H9 (cell line): ENCODE measurements at regions not wholly inside any gene's neighbourhood (a gene's known extent, or its start where the extent isn't known, plus 50 kb on each side); places are given as distances from the start of the nearest gene placed in this dataset.

Experiments
- DNase-seq: peaks from one replicate; pipeline ENCODE4 v3.0.0-alpha.2; 2017
- H2AFZ ChIP-seq: one replicate; pipeline ENCODE4 v1.6.1; 2013; ENCODE audit warnings: mild to moderate bottlenecking, low read length, control low read depth, moderate library complexity
- H2AK5ac ChIP-seq: 2 replicates; pipeline ENCODE4 v1.6.1; 2013; ENCODE audit warnings: low read length, control low read depth, mixed read lengths; ENCODE audit not compliant: insufficient read length
- H2BK120ac ChIP-seq: one replicate; pipeline ENCODE4 v1.6.1; 2013; ENCODE audit warnings: low read depth, mild to moderate bottlenecking, low read length, control low read depth, inconsistent platforms; ENCODE audit not compliant: poor library complexity, severe bottlenecking
- H2BK12ac ChIP-seq: 2 replicates; pipeline ENCODE4 v1.6.1; 2013; ENCODE audit warnings: low read length, control low read depth, mixed read lengths, low read depth; ENCODE audit not compliant: insufficient read length
- H2BK15ac ChIP-seq: 2 replicates; pipeline ENCODE4 v1.6.1; 2013; ENCODE audit warnings: low read depth, low read length, control low read depth
- H2BK20ac ChIP-seq: one replicate; pipeline ENCODE4 v1.6.1; 2013; ENCODE audit warnings: low read depth, mild to moderate bottlenecking, low read length, control low read depth, inconsistent platforms; ENCODE audit not compliant: poor library complexity, severe bottlenecking
- H2BK5ac ChIP-seq: 2 replicates; pipeline ENCODE4 v1.6.1; 2013; ENCODE audit warnings: low read length, control low read depth, mixed read lengths; ENCODE audit not compliant: insufficient read length
- H3K14ac ChIP-seq: 2 replicates; pipeline ENCODE4 v1.6.1; 2013; ENCODE audit warnings: low read length, control low read depth; ENCODE audit not compliant: insufficient read depth
- H3K18ac ChIP-seq: 2 replicates; pipeline ENCODE4 v1.6.1; 2013; ENCODE audit warnings: low read depth, mild to moderate bottlenecking, mixed read lengths, low read length, control low read depth; ENCODE audit not compliant: insufficient read length
- H3K23ac ChIP-seq: 2 replicates; pipeline ENCODE4 v1.6.1; 2013; ENCODE audit warnings: low read length, control low read depth, mixed read lengths, low read depth; ENCODE audit not compliant: insufficient read length
- H3K23me2 ChIP-seq: 2 replicates; pipeline ENCODE4 v1.6.1; 2013; ENCODE audit warnings: low read depth, mild to moderate bottlenecking, mixed read lengths, low read length, control low read depth; ENCODE audit not compliant: insufficient read length, poor library complexity, severe bottlenecking
- H3K27ac ChIP-seq: 2 replicates; pipeline ENCODE4 v1.5.1; 2013; ENCODE audit warnings: low read length, control low read depth, mixed read lengths, low read depth; ENCODE audit not compliant: insufficient read length
- H3K27me3 ChIP-seq: 2 replicates; pipeline ENCODE4 v1.6.1; 2013; ENCODE audit warnings: low read length, control low read depth, inconsistent platforms; ENCODE audit not compliant: insufficient read depth
- H3K4ac ChIP-seq: 2 replicates; pipeline ENCODE4 v1.6.1; 2013; ENCODE audit warnings: low read depth, mild to moderate bottlenecking, control low read depth, inconsistent platforms, low read length, moderate library complexity
- H3K4me1 ChIP-seq: 2 replicates; pipeline ENCODE4 v1.6.1; 2013; ENCODE audit warnings: low read length, control low read depth, inconsistent platforms; ENCODE audit not compliant: insufficient read depth
- H3K4me2 ChIP-seq: 2 replicates; pipeline ENCODE4 v1.6.1; 2013; ENCODE audit warnings: low read length, control low read depth, mixed read lengths; ENCODE audit not compliant: insufficient read length, insufficient read depth
- H3K56ac ChIP-seq: 2 replicates; pipeline ENCODE4 v1.6.1; 2013; ENCODE audit warnings: low read depth, mild to moderate bottlenecking, mixed read lengths, low read length, control low read depth; ENCODE audit not compliant: insufficient read length
- H3K79me1 ChIP-seq: 2 replicates; pipeline ENCODE4 v1.6.1; 2013; ENCODE audit warnings: low read depth, mild to moderate bottlenecking, moderate library complexity, low read length, control low read depth, inconsistent platforms; ENCODE audit not compliant: insufficient read depth, poor library complexity, severe bottlenecking
- H3K79me2 ChIP-seq: 2 replicates; pipeline ENCODE4 v1.6.1; 2013; ENCODE audit warnings: low read length, control low read depth, inconsistent platforms; ENCODE audit not compliant: insufficient read depth
- H3K9ac ChIP-seq: 2 replicates; pipeline ENCODE4 v1.6.1; 2013; ENCODE audit warnings: low read length, control low read depth, mixed read lengths; ENCODE audit not compliant: insufficient read length; ENCODE audit errors: extremely low read depth
- H3K9me3 ChIP-seq: one replicate; pipeline ENCODE4 v1.6.1; 2013; ENCODE audit warnings: low read depth, low read length, inconsistent platforms; ENCODE audit not compliant: control insufficient read depth
- H3T11ph ChIP-seq: one replicate; pipeline ENCODE4 v1.6.1; 2013; ENCODE audit warnings: mild to moderate bottlenecking, low read length, control low read depth, inconsistent platforms
- H4K20me1 ChIP-seq: one replicate; pipeline ENCODE4 v1.6.1; 2013; ENCODE audit not compliant: control insufficient read depth, insufficient read length, insufficient read depth
- H4K5ac ChIP-seq: 2 replicates; pipeline ENCODE4 v1.6.1; 2013; ENCODE audit warnings: low read depth, mild to moderate bottlenecking, mixed read lengths, low read length, control low read depth; ENCODE audit not compliant: insufficient read length
- H4K8ac ChIP-seq: replicated peaks from 2 replicates; pipeline ENCODE4 v1.6.1; 2013; ENCODE audit warnings: low read length, control low read depth, mixed read lengths, low read depth; ENCODE audit not compliant: insufficient read length
- H4K91ac ChIP-seq: 2 replicates; pipeline ENCODE4 v1.6.1; 2013; ENCODE audit warnings: low read depth, mild to moderate bottlenecking, moderate library complexity, mixed read lengths, low read length, control low read depth; ENCODE audit not compliant: insufficient read length
- H3K27ac Mint-ChIP-seq, 3 experiments: 2 replicates in 2 of 3; 3 replicates in 1 of 3; pipeline ENCODE4 v1.8.0; 2020 to 2021; ENCODE audit warnings: mixed read lengths in 3 of 3, mild to moderate bottlenecking in 1 of 3, moderate library complexity in 1 of 3
- H3K27me3 Mint-ChIP-seq: 2 replicates; pipeline ENCODE4 v1.8.0; 2021; ENCODE audit warnings: low read depth, mild to moderate bottlenecking, moderate library complexity, mixed read lengths
- H3K36me3 Mint-ChIP-seq, 3 experiments: 2 replicates in 2 of 3; 3 replicates in 1 of 3; pipeline ENCODE4 v1.8.0; 2020 to 2021; ENCODE audit warnings: low read depth in 3 of 3, mixed read lengths in 3 of 3; ENCODE audit not compliant: insufficient read depth in 1 of 3
- H3K4me1 Mint-ChIP-seq, 2 experiments: 2 replicates each; pipeline ENCODE4 v1.8.0; 2020; ENCODE audit warnings: mixed read lengths in 2 of 2
- H3K4me3 Mint-ChIP-seq, 2 experiments: 2 replicates in 1 of 2; 3 replicates in 1 of 2; pipeline ENCODE4 v1.8.0; 2020 to 2021; ENCODE audit warnings: mild to moderate bottlenecking in 2 of 2, mixed read lengths in 2 of 2, moderate library complexity in 1 of 2
- H3K9me3 Mint-ChIP-seq, 2 experiments: 2 replicates in 1 of 2; 3 replicates in 1 of 2; pipeline ENCODE4 v1.8.0; 2020; ENCODE audit warnings: mild to moderate bottlenecking in 2 of 2, mixed read lengths in 2 of 2, moderate library complexity in 1 of 2
- CTCF ChIP-seq: fragments of 200-600 bp; sonication (generic); conservative IDR thresholded peaks from 3 replicates; pipeline ENCODE4 v1.8.0; 2021; ENCODE audit warnings: antibody characterized with exemption, mild to moderate bottlenecking
- WGBS: extraction: QIAGEN DNeasy Blood & Tissue Kit; methylation state at CpG from one replicate; pipeline ENCODE4 v1.1.7; 2013; ENCODE audit warnings: missing lambda C conversion rate, low lambda C conversion rate, mixed read lengths; ENCODE audit not compliant: insufficient read length; ENCODE audit errors: extremely low coverage; 5-methylcytosine and 5-hydroxymethylcytosine counted together

GRCh38 chr10:59078978-59079377 lies 97.5 kb upstream of the PHYHIPL start:
- Histone ChIP-seq H2AK5ac (no peak overlapping the region), H2AFZ (no peak overlapping the region), H3K4me2 (no peak overlapping the region), H3K4ac (no peak overlapping the region), H2BK20ac (no peak overlapping the region), H2BK120ac (no peak overlapping the region), H4K20me1 (no peaks in the 10 kb centered on the region), H3K18ac (no peak overlapping the region), H4K5ac (no peak overlapping the region), H2BK15ac (no peak overlapping the region), H3K27ac (no peak overlapping the region), H3K79me2 (no peaks in the 10 kb centered on the region), H3K27me3 (no peaks in the 10 kb centered on the region), H2BK12ac (no peak overlapping the region), H3K79me1 (no peaks in the 10 kb centered on the region), H3T11ph (no peak overlapping the region), H4K8ac (no peak overlapping the region), H2BK5ac (no peak overlapping the region), H3K9ac (no peak overlapping the region), H4K91ac (no peak overlapping the region), H3K14ac (no peak overlapping the region), H3K56ac (no peak overlapping the region), H3K23me2 (no peaks in the 10 kb centered on the region), H3K4me1 (no peaks in the 10 kb centered on the region), H3K23ac (no peak overlapping the region), H3K9me3 (no peaks in the 10 kb centered on the region)
- Mint-ChIP-seq H3K27ac (no peak overlapping the region), H3K9me3 (no peaks in the 10 kb centered on the region), H3K4me1 (no peaks in the 10 kb centered on the region), H3K27me3 (no peaks in the 10 kb centered on the region), H3K4me3 (no peak overlapping the region), H3K36me3 (no peaks in the 10 kb centered on the region; a peak in 1 of 7 replicates)
- WGBS = no CpG with 5 or more reads among the region's 1 CpG
- TF ChIP-seq CTCF = no peak
- DNase-seq = no peak
